22Rv1 (cell line): ENCODE measurements at regions not wholly inside any gene's neighbourhood (a gene's known extent, or its start where the extent isn't known, plus 50 kb on each side); places are given as distances from the start of the nearest gene placed in this dataset.
A peak's percentile ranks its signal among the peaks of the same experiment; 100 is the strongest.

Experiments used
- H3K27ac ChIP-seq: fragments of 450-650 bp; 2 replicates; pipeline ENCODE4 v1.5.1; 2017
- CTCF ChIP-seq: fragments of 450-650 bp; IDR thresholded peaks from 2 replicates; pipeline ENCODE4 v1.5.1; 2017; ENCODE audit warnings: mild to moderate bottlenecking
- ZFX ChIP-seq: fragments of 450-650 bp; IDR thresholded peaks from 2 replicates; pipeline ENCODE4 v1.6.1; 2017; ENCODE audit warnings: antibody characterized with exemption, borderline replicate concordance

GRCh38 chr4:67091673-67092072, 453.6 kb downstream of the CENPC start:
- peak overlapping the region; percentile 51 for H3K27ac ChIP-seq
- no peak for TF ChIP-seq CTCF
- no peak for TF ChIP-seq ZFX

DNA sequence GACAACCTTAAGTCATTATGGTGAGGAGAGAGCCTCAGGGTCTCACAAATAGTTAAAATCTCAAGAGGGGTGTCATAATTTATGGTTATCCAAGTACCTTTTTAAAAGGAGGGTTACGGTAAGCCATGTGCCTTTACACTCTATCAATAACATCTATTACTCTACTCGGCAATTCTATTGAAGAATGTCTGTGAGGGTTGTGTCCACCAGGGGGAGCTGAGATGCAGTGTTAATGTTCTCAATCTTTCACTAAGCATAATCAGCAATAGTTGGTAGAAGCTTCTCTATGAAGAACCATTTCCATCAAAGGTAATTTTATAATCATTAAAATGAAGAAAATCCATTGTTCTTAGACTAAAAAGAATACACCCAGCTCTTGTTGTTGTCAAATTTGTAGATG, 457.4 kb downstream of the CENPC start:
- no peak for TF ChIP-seq ZFX
- TF ChIP-seq CTCF = peak; percentile 74
- no peak overlapping the region for H3K27ac ChIP-seq

- TF ChIP-seq CTCF (no peak), ZFX (no peak)
- H3K27ac ChIP-seq = no peak overlapping the region
Observed at GRCh38 chr4:67084783-67085182, 460.5 kb downstream of the CENPC start.

DNA sequence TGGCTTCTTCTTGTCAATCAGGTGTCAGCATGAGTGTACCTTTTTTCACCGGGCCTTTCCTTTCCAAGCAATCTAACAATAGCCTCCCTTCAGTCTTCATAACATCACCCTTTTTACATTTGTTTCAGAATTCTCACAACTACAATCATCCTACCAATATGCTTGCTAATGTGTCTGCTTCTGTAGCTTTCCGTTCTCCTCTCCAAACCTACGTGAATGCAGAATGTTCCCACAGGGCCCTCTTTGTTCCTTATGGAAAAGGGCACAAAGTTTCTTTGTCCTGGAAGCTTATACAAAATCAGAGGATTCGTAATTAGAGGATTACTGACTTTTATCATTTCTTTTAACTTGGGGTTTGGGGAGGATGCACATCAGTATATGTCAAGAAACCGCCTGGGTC, 461.8 kb downstream of the CENPC start:
- H3K27ac ChIP-seq = no peak overlapping the region

DNA sequence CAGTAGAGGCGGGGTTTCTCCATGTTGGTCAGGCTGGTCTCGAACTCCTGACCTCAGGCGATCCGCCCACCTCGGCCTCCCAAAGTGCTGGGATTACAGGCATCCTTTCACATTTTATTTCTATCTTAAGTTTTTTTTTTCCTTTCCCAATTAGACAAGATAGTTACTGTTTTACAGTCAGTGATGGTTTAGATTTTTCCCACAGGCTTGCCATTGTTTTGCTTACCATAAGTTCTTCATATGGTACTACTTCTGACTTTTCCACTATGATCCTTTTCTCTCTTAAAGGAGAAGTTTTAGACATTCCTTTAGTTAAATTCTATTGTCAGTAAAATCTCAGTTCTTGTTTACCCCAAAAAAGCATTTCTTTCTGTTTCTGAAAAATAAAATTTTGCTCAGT, 462.6 kb downstream of the CENPC start:
- TF ChIP-seq ZFX = no peak
- no peak for TF ChIP-seq CTCF
- H3K27ac ChIP-seq = no peak overlapping the region

More for the DNA sequence above, 461.8 kb downstream of the CENPC start:
- TF ChIP-seq ZFX (no peak), CTCF (no peak)

DNA sequence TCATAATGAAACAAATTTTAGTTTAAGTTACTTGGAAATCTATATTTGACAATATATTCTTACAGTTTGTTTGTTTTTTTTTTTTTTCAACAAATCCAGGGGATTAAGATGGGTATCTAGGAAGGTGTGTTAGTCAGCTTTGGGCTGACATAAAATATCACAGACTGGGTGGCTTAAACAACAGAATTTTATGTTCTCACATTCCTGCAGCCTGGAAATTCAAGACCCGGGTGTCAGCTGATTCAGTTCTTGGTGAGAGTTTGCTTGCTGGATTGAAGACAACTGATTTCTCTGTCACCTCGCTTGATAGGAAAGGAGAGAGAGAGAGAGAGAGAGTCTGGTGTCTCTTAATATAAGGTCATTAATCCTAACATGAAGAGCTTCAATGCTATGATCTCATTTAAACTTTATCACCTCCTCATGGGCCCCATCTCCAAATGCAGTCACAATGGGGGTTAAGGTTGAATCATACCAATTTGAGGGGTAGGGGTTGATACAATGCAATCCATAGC, 465.2 kb downstream of the CENPC start:
- no peak overlapping the region for H3K27ac ChIP-seq
- TF ChIP-seq ZFX (no peak), CTCF (no peak)

GRCh38 chr4:67071641-67072040, 473.7 kb downstream of the CENPC start:
- TF ChIP-seq CTCF (no peak), ZFX (no peak)
- no peak overlapping the region for H3K27ac ChIP-seq
